GM19455 (cell line): ENCODE measurements at regions not wholly inside any gene's neighbourhood (a gene's known extent, or its start where the extent isn't known, plus 50 kb on each side); places are given as distances from the start of the nearest gene placed in this dataset.

Source experiments
- ATAC-seq: cut with Tn5 transposase; IDR thresholded peaks from one replicate; pipeline ENCODE4 v1.9.1; 2021; ENCODE audit not compliant: unreplicated experiment

GRCh38 chr2:64704161-64704560 is 50.4 kb upstream of the SERTAD2 start:
- ATAC-seq = no peak

- no peak for ATAC-seq
Observed at GRCh38 chr2:64704996-64705395, 51.3 kb upstream of the SERTAD2 start.

DNA sequence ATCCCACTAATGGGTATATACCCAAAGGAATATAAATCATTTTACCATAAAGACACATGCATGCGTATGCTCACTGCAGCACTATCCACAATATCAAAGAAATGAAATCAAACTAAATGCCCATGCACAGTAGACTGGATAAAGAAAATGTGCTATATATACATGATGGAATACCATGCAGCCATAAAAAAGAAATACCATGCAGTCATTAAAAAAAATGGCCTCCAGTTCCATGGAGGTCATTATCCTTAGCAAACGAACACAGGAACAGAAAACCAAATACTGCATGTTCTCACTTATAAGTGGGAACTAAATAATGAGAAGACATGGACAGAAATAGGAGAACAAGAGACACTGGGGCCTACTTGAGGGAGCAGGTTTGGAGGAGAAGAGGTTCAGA is 53.6 kb upstream of the SERTAD2 start:
- no peak for ATAC-seq

DNA sequence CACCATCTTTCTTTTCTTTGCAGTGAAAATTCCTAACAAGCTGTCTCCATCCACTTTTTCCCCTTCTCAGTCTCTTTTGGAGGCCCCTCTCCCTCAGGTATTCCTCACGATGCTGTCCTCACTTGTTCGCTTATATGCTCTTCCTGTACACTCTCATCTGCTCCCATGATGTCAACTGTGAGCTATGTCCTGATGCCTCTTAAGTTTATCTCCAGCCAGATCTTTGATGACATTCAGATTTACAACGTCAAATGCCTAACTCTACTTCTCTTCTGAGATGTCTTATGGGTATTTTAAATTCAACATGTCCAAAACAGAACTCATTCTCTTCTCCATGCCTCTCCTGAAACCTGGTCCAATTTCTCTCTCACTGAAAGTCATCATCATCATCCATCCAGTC is 55.1 kb upstream of the SERTAD2 start:
- no peak for ATAC-seq

DNA sequence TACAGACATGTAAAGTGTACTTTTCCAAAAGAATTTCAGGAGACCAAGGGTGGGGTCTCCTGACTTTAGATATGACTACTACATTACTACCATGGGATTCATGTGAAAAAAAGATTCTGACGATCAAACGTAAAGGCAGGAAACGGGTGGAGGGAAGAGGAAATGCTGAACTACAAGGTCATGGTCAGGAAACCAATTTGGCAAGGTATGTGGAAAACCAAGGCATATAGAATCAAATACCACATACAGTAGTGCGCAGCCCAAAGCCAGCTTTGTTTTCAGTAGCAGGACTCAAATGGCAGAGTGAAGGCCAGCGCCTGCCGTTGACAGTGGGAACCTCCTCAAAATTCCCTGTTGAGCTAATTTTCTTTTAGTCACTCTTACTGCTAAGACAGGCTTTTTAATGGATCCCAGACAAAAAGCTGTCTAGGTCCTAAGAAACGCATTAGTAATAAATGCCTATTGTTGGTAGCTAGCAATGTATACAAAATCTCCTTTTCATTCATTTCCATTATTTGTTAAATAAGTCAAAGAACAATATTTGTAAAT is 57.6 kb upstream of the SERTAD2 start:
- ATAC-seq = no peak

GRCh38 chr2:64713686-64714085 is 60.0 kb upstream of the SERTAD2 start:
- ATAC-seq = no peak

DNA sequence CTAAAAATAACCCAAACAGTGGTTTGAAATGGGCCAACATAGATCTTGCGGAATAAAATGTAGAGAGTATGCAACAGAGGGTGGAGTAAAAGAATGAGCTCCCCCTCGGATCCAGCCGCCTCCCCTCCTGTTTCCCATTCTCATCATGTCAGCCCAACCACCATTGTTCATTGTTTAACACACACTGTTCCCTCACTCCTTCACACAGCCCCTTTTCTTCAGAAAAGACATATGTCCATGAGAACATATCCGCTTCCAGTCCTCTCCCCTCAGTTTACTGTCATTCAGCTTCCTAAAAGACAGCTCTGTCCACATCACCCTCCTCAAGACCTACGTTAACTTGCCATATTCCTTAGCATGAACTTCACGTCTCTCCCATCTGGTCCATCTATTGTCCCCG is 62.9 kb upstream of the SERTAD2 start:
- ATAC-seq = no peak

DNA sequence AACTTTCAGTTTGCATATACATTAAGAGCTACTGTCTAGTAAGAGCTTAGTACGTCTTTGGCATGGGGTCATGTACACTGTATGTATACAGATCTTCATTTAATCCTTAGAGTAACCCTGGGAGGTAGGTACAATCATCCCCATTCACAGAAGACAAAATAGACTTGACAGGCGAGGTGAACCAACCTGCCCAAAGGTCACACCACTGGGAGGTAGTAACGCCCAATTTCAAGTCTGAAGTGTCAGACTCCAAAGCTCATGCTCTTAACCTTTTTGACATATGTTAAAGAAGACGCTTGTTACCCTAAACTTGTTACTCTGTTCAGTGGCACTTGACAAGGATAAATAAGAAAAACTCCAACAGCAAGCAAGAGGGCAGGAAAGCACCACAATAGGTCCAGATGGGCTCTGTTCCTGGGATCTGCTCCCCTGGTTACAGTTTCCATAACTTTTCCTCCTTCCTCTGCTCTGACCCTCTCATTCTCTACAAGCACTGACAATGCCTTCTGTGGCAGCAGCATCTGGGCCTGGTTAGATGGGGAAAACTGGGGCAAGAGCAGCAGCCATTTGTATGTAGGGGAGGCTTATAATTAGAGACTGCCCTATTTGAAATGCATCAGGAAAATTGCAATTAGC is 64.7 kb upstream of the SERTAD2 start:
- ATAC-seq = no peak

DNA sequence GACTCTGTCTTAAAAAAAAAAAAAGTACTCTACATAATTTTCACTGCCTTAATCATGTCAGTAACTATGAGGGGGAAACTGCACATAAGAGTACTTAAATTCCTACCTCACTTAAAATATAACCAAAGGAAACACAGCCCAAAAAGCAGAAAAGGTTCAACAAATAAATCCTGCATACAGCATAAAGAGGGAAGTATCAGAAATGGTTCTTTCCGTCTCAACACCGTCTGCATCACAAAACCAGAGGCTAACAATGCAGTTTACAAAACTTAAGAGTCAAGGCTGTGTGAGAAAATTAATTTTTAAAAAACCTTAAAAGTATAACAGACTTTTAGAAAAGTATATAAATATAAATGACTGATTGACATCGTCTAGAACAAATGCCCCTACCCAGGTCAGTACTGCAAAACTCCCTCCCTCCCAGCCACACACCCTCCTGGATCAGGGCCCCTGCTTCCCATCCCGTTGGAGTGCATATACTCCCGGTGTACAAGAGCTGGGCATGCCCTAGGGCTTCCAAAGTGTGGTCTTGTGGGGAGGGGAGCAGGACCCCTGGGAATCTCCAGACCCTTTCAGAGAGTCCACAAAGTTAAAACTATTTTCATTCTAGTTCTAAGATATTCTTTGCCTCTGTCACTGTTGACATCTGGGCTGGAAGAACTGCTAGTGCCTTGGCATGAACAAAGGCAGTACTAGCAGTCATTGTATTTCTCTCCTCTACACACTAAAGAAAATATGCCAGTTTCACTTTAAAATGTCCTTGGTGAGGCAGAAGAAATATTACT is 67.0 kb upstream of the SERTAD2 start:
- ATAC-seq = no peak

- no peak for ATAC-seq
Observed at GRCh38 chr2:64721320-64721623, 67.6 kb upstream of the SERTAD2 start.

DNA sequence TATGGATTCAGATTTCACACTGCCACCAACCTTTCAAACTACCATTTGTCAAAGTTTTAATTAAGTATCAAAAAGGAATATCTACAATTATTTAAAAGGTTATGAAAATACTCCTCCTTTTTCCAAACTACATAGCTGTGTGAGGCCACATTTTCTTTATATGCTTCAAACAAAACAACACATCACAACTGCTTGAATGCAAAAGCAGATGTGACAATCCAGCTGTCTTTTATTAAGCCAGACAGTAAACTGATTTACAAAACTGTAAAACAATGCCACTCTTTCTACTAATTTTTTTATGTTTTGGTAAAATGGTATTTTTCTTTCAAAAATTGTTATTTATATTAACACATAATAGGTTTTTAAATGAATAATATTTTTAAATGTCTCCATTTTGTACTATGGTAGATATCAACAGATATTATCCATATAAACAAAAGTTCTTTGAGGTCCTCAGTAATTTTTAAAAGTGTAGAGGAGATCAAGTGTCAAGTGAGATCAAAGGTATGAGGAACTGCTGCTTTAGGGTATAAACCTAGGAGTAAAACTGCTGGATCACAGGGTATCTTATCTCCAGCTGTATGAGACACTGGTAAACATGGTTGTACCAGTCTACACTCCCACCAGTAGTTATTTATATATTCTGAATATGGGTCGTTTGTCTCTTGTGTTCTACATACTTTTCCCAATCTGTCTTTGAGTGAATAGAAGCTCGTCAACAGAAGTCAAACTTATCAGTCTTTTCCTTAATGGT is 68.8 kb upstream of the SERTAD2 start:
- ATAC-seq = no peak

DNA sequence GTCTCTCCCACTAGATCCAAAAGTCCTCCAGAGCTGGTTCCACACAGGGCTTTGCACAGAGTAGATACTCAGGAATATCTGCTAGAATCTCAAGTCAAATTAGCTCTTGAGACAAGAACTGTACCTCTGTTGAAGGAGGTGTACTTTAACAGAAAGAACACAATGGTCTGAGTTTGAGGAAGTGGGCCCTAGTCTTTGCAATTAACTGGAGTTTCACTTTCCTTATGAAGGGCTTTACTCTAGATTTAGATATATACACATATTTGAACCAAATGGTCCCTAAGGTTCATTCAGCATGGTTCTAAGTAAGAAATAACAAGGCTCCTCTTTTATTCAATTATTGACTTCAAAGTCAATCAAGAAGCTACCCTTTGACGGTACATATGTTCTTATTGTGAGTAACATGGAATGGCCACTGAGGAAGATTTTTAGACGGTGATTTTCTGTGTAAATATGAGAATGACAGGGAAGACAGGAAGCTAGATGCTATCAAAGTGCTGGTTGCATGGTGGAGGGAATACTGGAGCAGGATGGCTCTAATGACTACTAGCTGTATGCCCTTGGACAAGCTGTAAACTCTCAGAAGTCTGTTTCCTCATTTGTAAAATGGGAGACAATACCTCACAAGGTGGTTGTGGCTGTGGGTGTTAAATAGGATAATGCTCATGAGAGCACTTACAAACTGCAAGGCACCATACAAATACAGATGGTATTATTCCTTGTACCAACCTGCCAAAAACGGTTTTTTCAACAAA is 73.5 kb upstream of the SERTAD2 start:
- ATAC-seq = peak; percentile 88

- ATAC-seq = no peak
Observed at GRCh38 chr2:64727843-64728463, 74.2 kb upstream of the SERTAD2 start.

DNA sequence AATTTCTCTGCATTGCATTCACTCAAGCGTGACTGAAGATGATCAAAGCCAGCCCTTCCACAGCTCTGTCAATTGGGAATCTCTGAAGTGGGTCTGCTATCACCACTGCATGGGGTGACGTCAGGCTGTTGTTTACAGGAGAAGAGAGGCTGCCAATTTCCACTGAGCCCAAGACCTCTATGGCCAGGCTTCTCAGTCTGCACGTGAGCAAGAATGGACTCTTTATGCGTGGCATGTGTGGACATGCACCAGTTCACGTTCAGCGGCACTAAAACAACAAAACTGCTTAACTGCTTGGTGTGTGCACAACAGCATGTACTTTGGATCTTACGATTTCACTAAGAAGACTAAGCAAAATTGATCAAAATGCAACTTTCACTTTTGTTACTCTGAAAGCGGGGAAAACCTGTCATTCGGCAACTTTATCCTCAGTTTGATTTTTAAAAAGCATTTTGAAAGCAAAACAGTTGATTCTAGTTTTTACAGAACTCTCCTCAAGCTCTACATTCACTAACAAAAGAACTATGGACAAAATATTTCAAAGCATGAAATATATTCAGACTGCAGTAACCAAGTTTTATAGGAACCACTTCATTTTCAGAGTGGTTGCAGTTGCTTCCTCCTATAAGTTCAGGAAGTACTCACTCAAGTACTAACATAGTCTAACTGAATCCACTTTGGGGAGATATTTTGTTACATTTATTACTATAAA is 77.0 kb upstream of the SERTAD2 start:
- ATAC-seq = no peak

GRCh38 chr2:64731263-64731643 is 77.5 kb upstream of the SERTAD2 start:
- ATAC-seq = no peak

DNA sequence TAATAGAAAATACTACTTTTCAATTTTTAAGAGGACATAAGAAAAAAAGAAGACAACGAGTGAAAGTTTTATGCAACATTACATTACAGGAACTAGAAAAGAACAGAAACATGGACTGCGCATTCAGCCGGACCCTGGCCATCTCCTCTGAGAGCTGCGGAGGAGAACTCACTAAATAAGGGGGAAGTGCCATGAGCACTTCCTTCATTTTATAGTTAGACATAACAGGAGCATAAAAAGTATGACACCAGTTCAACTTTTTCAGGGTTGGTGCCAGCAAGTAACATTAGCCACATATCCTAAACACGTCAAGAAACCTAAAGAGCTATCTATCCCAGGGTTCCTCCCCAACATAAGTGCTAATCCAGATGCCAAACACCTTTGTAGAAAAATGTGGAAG is 78.0 kb upstream of the SERTAD2 start:
- no peak for ATAC-seq

- no peak for ATAC-seq
Observed at GRCh38 chr2:64732146-64732545, 78.4 kb upstream of the SERTAD2 start.

DNA sequence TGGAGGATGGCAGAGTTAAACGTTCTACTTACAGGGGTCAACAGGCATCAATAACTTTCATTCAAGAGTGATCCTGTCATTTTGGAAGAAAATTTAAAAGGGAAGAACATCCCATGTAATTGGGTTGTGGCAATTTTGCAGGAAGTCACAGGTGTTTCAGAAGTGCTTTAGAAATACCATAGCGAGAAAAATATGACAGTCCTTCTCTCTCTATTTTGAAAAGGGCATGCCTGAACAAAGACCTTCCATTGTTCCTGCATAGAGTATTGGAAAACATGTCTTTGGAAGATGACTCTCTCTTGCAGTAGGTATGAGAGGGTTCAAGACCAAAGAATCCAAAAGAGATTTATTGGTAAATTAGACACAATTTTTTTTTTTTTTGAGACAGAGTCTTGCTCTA is 81.8 kb upstream of the SERTAD2 start:
- ATAC-seq = no peak

- ATAC-seq = no peak
Observed at GRCh38 chr2:64737547-64737946, 83.8 kb upstream of the SERTAD2 start.

DNA sequence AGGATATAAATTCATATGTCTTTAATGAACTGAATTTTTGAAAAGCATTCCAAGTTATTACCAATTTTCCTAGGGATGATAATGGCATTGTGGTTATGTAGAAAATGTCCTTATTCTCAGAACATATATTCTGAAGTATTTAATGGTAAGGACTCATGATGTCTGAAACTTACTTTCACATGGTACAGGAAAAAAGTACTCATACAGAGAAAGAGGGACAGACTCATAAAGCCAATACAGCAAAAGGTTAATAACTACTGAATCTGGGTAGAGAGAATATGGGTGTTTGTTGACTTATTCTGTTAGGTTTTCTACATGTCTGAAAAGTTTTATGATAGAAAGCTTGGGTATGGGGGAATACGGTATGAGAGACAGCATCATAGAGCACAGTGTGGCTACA is 84.3 kb upstream of the SERTAD2 start:
- peak; percentile 75 for ATAC-seq
